ENCODE measurements at regions not wholly inside any gene's neighbourhood (a gene's known extent, or its start where the extent isn't known, plus 50 kb on each side); places are given as distances from the start of the nearest gene placed in this dataset.
"Not testable (repeated sequence)": the region's sequence is repeated elsewhere in the genome, so short reads cannot be mapped to it uniquely, and the experiment has no call there.

DNA sequence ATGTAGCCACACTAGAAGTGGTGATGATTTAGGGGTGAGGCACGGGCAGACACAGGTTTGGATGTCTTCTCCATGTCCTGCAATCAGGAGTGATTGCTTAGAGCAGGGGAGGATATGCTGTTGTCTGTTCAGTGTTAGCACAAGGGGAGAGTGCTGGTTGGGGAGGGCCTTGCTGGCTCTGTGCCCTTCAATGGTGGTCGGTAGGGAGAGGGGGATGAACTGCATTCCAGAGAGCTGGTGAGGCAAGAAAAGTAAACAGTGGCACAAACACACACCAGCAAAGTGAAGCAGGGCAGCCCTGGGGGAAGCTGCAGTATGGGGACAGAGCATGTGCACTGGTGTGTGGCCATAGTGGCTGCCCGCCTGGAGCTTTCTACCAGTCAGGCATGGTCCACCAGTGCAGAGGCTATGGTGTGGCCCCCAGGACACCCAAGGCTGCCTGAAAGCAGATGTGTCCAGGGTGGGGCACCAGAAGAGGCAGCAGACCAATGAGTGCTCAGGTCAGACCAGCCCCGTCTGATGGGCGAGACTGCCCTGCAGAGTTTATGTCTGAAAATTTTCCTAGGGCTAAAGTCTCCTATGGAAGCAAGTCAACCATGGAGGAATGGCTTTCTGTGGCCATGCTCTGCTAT lies 1676.9 kb downstream of the PCDH9 start:
- no peak overlapping the region for H3K27ac Mint-ChIP-seq

DNA sequence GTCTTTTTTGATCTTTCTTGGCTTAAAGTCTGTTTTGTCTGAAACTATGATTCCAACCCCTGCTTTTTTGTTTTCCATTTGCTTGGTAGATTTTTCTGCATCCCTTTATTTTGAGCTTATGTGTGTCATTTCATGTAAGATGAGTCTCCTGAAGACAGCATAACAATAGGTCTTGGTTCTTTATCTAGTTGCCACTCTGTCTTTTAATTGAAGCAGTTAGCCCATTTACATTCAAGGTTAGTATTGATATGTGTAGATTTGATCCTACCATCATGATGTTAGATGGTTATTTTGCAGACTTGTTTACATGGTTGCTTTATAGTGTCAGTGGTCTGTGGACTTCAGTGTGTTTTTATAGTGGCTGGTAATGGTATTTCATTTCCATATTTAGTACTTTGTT lies 1678.9 kb downstream of the PCDH9 start:
- no peaks in the 10 kb centered on the region for H3K36me3 Mint-ChIP-seq (ENCODE audit: low read depth)
- no peak overlapping the region for H3K4me3 Mint-ChIP-seq
- peaks cover 53% of the 10 kb centered on the region for H3K9me3 Mint-ChIP-seq
- H3K27me3 Mint-ChIP-seq (ENCODE audit: low read depth): no peaks in the 10 kb centered on the region
- H3K4me1 Mint-ChIP-seq (ENCODE audit: low read depth): no peaks in the 10 kb centered on the region
- no peak overlapping the region for H3K27ac Mint-ChIP-seq
- no peak for DNase-seq (ENCODE audit: low spot score)

More for the DNA sequence above, 1676.9 kb downstream of the PCDH9 start:
- no peak overlapping the region for H3K4me3 Mint-ChIP-seq
- H3K27me3 Mint-ChIP-seq (ENCODE audit: low read depth): no peaks in the 10 kb centered on the region
- no peaks in the 10 kb centered on the region for H3K36me3 Mint-ChIP-seq (ENCODE audit: low read depth)
- peaks cover 56% of the 10 kb centered on the region for H3K9me3 Mint-ChIP-seq
- no peak for DNase-seq (ENCODE audit: low spot score)
- no peaks in the 10 kb centered on the region for H3K4me1 Mint-ChIP-seq (ENCODE audit: low read depth)

DNA sequence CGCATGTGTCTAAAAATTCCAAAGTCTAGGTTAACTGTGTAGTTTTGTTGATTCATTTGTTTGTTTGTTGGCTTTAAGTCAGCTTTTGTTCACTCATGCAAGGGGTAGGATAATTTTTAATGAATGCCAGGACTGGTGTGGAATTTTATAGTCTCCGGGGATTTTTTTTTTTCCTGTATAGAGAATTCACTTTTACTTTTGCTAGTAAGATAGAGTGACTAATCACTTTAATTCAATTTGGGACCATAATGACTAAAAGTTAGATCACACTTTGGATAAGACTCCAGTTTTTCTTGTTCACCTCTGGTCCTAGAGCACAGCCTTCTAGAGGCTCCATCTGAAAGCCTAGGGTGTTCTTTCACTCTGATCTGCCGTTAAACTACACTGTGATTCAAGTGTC lies 1690.0 kb downstream of the PCDH9 start:
- no peaks in the 10 kb centered on the region for H3K36me3 Mint-ChIP-seq (ENCODE audit: low read depth)
- no peak overlapping the region for H3K4me3 Mint-ChIP-seq
- H3K9me3 Mint-ChIP-seq: peaks cover 29% of the 10 kb centered on the region
- H3K4me1 Mint-ChIP-seq (ENCODE audit: low read depth): no peaks in the 10 kb centered on the region
- DNase-seq (ENCODE audit: low spot score): no peak
- no peak overlapping the region for H3K27ac Mint-ChIP-seq
- no peaks in the 10 kb centered on the region for H3K27me3 Mint-ChIP-seq (ENCODE audit: low read depth)

DNA sequence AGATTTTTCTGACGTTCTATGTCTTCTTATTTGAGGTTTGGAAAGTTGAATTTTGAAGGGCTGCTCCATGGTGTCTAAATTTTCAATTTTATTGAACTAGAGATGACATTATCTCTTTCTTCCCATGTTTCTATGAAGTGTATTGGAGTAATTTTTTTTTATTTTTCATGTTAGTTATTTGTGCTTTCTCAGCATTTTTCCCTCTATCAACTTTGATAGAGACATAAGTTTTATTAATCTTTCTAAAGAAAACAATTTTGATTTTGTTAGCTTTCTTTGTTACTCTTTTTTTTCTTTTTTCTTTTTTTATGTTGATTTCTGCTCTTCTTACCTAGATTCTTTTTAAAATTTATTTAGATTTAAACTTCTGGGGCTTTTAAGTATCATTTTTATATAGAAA lies 1694.8 kb downstream of the PCDH9 start:
- Mint-ChIP-seq H3K36me3 (ENCODE audit: low read depth) (no peaks in the 10 kb centered on the region), H3K4me3 (no peak overlapping the region), H3K27ac (no peak overlapping the region), H3K9me3 (peaks cover 26% of the 10 kb centered on the region), H3K4me1 (ENCODE audit: low read depth) (no peaks in the 10 kb centered on the region), H3K27me3 (ENCODE audit: low read depth) (no peaks in the 10 kb centered on the region)
- no peak for DNase-seq (ENCODE audit: low spot score)

DNA sequence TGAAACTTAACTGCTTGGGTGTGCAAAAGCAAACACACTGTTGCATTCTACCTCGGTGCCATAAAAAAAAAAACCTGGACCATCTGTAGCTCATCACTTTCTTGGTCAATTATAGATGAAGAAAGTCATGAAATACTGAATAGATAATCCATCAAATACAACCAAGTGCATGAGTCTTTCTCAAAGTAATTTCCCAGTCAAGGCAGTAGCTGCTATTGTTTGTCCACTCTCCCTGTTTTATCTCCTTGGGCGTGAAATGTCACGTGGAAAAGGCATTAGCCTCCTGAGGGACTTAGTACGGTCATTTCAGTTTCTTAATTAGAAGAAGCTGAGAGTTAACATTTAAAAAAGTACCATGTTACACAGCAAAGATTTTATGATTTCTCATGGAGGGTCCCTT lies 1697.9 kb downstream of the PCDH9 start:
- no peaks in the 10 kb centered on the region for H3K36me3 Mint-ChIP-seq (ENCODE audit: low read depth)
- H3K27ac Mint-ChIP-seq: no peak overlapping the region
- no peaks in the 10 kb centered on the region for H3K4me1 Mint-ChIP-seq (ENCODE audit: low read depth)
- H3K27me3 Mint-ChIP-seq (ENCODE audit: low read depth): no peaks in the 10 kb centered on the region
- H3K4me3 Mint-ChIP-seq: no peak overlapping the region
- DNase-seq (ENCODE audit: low spot score): no peak
- H3K9me3 Mint-ChIP-seq: peaks cover 26% of the 10 kb centered on the region

DNA sequence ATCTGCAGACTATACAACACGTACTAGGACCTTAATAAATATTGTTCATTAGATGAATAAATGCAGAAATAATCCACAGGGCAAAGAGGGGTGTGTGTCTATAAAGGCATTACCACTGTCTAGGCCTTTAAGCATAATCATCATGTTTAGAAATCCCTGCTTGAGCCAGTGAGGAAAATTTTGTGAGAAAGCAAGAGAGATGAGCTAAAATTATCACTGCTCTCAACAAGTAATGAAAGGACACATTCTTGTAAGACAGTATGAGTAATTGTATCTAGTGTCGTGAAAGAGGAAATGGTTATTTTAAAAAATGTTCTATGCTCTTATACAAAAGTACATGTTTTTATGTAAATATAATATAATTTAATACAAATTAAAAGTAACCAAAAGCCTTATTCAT lies 1699.4 kb downstream of the PCDH9 start:
- Mint-ChIP-seq H3K27me3 (ENCODE audit: low read depth) (no peaks in the 10 kb centered on the region), H3K4me3 (no peak overlapping the region), H3K36me3 (ENCODE audit: low read depth) (no peaks in the 10 kb centered on the region), H3K4me1 (ENCODE audit: low read depth) (no peaks in the 10 kb centered on the region), H3K9me3 (peaks cover 36% of the 10 kb centered on the region), H3K27ac (no peak overlapping the region)
- DNase-seq (ENCODE audit: low spot score): no peak

DNA sequence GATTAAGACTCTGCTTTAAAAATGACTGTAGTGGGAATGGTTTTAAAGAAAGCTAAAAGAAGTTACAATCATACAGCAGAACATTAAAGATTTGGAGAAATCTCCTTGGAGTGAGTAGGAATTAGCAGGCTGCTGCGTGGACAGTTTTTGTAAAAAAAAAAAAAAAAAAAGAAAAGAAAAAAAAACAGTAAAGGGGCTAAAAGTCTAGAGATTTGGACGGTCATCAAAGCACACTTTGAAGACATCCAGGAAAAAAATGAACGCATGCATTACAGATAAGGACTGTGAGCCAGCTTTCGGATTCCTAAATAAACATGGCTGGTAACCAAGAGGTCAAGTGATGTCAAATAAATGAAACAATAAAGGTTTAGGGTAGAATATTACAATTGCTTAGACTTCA lies 1700.6 kb downstream of the PCDH9 start:
- peaks cover 41% of the 10 kb centered on the region for H3K9me3 Mint-ChIP-seq
- H3K27me3 Mint-ChIP-seq (ENCODE audit: low read depth): no peaks in the 10 kb centered on the region
- H3K36me3 Mint-ChIP-seq (ENCODE audit: low read depth): no peaks in the 10 kb centered on the region
- no peak for DNase-seq (ENCODE audit: low spot score)
- no peak overlapping the region for H3K27ac Mint-ChIP-seq
- H3K4me3 Mint-ChIP-seq: no peak overlapping the region
- H3K4me1 Mint-ChIP-seq (ENCODE audit: low read depth): no peaks in the 10 kb centered on the region

DNA sequence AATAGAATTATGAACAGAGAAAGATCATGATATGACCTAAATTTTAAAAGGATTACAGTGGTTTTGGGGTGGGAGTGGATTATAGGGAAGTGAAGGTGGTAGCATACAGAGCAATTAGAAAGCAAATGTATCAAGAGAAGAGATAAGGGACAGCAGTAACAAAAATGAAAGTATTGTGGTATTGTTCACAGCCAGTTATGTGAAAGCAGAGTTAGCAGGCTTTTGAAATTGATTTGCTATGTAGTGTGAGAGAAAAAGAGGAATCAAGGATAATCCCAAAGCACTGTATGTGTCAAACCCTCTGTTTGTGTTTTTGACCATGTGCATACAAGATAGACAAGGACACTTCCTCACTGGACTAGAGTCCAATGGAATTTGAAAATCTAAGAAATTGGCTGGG lies 1721.4 kb downstream of the PCDH9 start:
- Mint-ChIP-seq H3K27me3 (ENCODE audit: low read depth) (no peaks in the 10 kb centered on the region), H3K4me1 (ENCODE audit: low read depth) (no peaks in the 10 kb centered on the region), H3K4me3 (no peak overlapping the region), H3K9me3 (peaks cover 37% of the 10 kb centered on the region), H3K36me3 (ENCODE audit: low read depth) (no peaks in the 10 kb centered on the region), H3K27ac (no peak overlapping the region)
- DNase-seq (ENCODE audit: low spot score): no peak

DNA sequence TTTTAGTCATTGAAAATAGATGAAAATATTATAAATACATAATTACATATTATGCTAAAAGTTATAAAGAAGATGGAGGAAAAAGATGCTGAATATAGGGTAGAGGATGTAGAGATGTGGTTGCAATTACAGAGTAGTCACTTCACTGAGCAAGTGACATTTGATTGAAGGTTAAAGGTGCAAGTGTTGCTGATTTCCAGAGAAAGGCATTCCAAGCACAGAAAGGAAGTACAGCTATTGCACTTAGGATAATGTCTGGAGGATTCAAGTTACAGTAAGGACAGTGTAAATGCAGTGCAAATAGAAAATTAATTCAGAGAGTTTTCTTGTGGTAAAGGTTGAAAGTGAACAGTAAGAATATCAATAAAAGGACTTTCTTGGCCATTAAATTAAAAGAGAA lies 1721.8 kb downstream of the PCDH9 start:
- no peak overlapping the region for H3K4me3 Mint-ChIP-seq
- no peaks in the 10 kb centered on the region for H3K36me3 Mint-ChIP-seq (ENCODE audit: low read depth)
- no peak overlapping the region for H3K27ac Mint-ChIP-seq
- no peaks in the 10 kb centered on the region for H3K4me1 Mint-ChIP-seq (ENCODE audit: low read depth)
- H3K9me3 Mint-ChIP-seq: peaks cover 36% of the 10 kb centered on the region
- no peaks in the 10 kb centered on the region for H3K27me3 Mint-ChIP-seq (ENCODE audit: low read depth)
- DNase-seq (ENCODE audit: low spot score): no peak

DNA sequence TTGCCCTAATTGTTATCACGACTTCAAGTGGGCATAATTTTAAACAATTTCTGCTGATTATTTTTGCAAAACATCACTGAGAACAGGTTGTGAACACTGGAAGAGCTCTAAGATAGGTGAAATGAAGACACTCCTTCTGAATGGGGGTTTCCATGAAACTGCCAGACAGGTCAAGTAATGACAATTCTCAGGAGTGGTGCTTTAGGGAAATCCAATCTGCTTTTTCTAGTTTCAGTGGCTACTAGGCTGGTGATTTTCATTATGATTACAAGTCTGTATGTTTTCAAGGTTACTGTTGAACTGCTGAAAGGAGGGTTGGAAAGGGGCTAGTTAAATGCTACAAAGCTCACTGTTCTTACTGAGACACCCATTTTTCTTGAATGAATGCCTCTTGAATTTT lies 1724.2 kb downstream of the PCDH9 start:
- Mint-ChIP-seq H3K36me3 (ENCODE audit: low read depth) (no peaks in the 10 kb centered on the region), H3K4me1 (ENCODE audit: low read depth) (no peaks in the 10 kb centered on the region), H3K9me3 (peaks cover 35% of the 10 kb centered on the region), H3K27ac (no peak overlapping the region), H3K27me3 (ENCODE audit: low read depth) (no peaks in the 10 kb centered on the region), H3K4me3 (no peak overlapping the region)
- DNase-seq (ENCODE audit: low spot score): no peak

DNA sequence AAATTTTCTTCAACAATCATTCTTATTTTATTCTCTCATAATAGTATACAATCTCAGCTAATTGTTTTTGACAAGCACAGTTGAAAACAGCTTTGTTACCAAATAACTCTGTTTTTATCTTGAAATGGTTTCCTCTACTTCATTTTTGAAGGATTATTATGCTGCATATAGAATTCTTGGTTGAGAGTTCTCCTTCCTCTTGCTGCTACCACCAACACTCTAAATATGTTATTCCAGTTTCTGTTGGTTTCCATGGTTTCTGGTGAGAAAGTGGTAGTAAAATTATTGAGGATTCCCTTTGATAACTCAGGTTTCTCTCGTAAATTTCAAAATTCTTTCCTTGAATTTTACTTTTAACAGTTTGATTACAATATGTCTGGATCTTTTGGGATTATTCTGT lies 1725.9 kb downstream of the PCDH9 start:
- no peak overlapping the region for H3K4me3 Mint-ChIP-seq

DNA sequence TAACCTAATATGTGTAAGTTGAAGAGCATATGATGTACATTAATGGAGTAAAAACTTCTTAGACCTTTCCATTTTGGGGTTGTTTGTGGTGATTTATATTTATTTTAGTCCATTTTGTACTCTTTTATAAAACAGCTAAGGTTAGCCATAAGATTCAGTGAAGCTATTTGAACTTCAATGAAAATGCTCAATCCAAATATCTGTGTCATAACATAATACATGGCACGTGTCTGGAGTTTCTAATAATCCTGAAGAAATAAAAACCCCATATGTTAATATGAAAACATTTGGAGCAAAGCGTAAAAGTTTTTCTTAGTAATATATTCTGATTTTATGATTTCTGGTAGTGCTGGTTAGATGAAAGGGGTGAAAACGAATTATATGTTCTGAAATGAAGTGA lies 1729.7 kb downstream of the PCDH9 start:
- Mint-ChIP-seq H3K36me3 (ENCODE audit: low read depth) (no peaks in the 10 kb centered on the region), H3K4me3 (no peak overlapping the region)

More for the DNA sequence above, 1725.9 kb downstream of the PCDH9 start:
- DNase-seq (ENCODE audit: low spot score): no peak
- no peaks in the 10 kb centered on the region for H3K27me3 Mint-ChIP-seq (ENCODE audit: low read depth)
- H3K27ac Mint-ChIP-seq: no peak overlapping the region
- peaks cover 41% of the 10 kb centered on the region for H3K9me3 Mint-ChIP-seq
- H3K4me1 Mint-ChIP-seq (ENCODE audit: low read depth): no peaks in the 10 kb centered on the region
- no peaks in the 10 kb centered on the region for H3K36me3 Mint-ChIP-seq (ENCODE audit: low read depth)

DNA sequence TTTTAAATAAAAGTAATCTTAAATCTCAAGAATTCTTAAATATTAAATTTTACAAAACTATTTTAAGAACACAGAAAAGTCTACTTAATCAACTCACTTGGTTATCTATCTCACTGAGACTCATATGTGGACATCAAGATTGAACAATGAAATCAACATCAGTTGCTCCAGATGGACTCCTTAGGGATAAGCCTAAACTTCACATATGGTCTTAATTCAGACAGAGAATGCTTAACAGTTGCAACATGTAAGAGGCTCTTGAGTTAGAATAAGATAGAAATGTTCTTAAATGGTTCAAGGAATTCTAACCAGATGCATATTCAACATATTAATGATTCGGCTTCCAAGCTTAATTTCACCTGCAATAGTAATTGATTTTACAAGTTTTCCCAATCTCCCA lies 1730.9 kb downstream of the PCDH9 start:
- H3K9me3 Mint-ChIP-seq: peaks cover 28% of the 10 kb centered on the region
- DNase-seq (ENCODE audit: low spot score): no peak
- H3K4me1 Mint-ChIP-seq (ENCODE audit: low read depth): no peaks in the 10 kb centered on the region
- H3K36me3 Mint-ChIP-seq (ENCODE audit: low read depth): no peaks in the 10 kb centered on the region
- H3K27ac Mint-ChIP-seq: no peak overlapping the region
- H3K27me3 Mint-ChIP-seq (ENCODE audit: low read depth): no peaks in the 10 kb centered on the region
- no peak overlapping the region for H3K4me3 Mint-ChIP-seq

More for the DNA sequence above, 1729.7 kb downstream of the PCDH9 start:
- no peak overlapping the region for H3K27ac Mint-ChIP-seq
- peaks cover 33% of the 10 kb centered on the region for H3K9me3 Mint-ChIP-seq
- H3K27me3 Mint-ChIP-seq (ENCODE audit: low read depth): no peaks in the 10 kb centered on the region
- no peak for DNase-seq (ENCODE audit: low spot score)
- no peaks in the 10 kb centered on the region for H3K4me1 Mint-ChIP-seq (ENCODE audit: low read depth)

DNA sequence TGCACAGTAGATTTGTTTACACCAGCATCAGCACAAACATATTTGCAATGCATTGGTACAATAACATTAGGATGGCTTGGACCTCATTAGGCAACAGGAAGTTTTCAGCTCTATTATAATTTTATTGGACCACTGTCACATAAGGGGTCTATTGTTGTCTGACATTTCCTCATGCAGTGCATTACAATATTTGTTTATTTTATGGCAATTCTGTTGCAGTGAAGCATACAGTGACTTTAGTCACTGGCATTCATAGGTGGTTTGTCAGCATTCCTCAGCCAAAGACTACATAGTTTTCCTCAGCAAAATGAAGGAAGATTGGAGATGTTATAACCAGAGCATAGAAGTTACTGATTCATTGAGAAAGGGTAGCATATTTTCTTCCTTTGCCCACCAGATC lies 1732.9 kb downstream of the PCDH9 start:
- H3K27ac Mint-ChIP-seq: no peak overlapping the region
- peaks cover 25% of the 10 kb centered on the region for H3K9me3 Mint-ChIP-seq
- no peaks in the 10 kb centered on the region for H3K36me3 Mint-ChIP-seq (ENCODE audit: low read depth)
- H3K4me1 Mint-ChIP-seq (ENCODE audit: low read depth): no peaks in the 10 kb centered on the region
- H3K27me3 Mint-ChIP-seq (ENCODE audit: low read depth): no peaks in the 10 kb centered on the region
- no peak for DNase-seq (ENCODE audit: low spot score)
- no peak overlapping the region for H3K4me3 Mint-ChIP-seq

DNA sequence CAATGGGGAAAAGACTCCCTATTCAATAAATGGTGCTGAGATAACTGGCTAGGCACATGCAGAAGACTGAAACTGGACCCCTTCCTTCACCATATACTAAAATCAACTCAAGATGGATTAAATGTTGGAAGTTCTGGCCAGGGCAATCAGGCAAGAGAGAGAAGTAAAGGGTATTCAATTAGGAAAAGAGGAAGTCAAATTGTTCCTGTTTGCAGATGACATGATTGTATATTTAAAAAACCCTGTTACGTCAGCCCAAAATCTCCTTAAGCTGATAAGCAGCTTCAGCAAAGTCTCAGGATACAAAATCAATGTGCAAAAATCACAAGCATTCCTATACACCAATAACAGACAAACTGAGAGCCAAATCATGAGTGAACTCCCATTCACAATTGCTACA lies 1739.4 kb downstream of the PCDH9 start:
- not testable (repeated sequence) for H3K4me3 Mint-ChIP-seq; DNase-seq (ENCODE audit: low spot score); H3K27ac Mint-ChIP-seq; H3K4me1 Mint-ChIP-seq (ENCODE audit: low read depth); H3K27me3 Mint-ChIP-seq (ENCODE audit: low read depth); H3K36me3 Mint-ChIP-seq (ENCODE audit: low read depth)
- peaks cover 43% of the 10 kb centered on the region for H3K9me3 Mint-ChIP-seq
